ENCODE measurements at regions not wholly inside any gene's neighbourhood (a gene's known extent, or its start where the extent isn't known, plus 50 kb on each side); places are given as distances from the start of the nearest gene placed in this dataset.

- Histone ChIP-seq H3K4me1 (ENCODE audit: insufficient read depth) (no peaks in the 10 kb centered on the region), H3K27ac (ENCODE audit: low read depth) (no peak overlapping the region), H3K79me2 (replicated peaks; ENCODE audit: insufficient read depth) (no peaks in the 10 kb centered on the region), H3F3A (replicated peaks; ENCODE audit: low read depth) (no peaks in the 10 kb centered on the region), H3K4me2 (no peak overlapping the region), H3K27me3 (ENCODE audit: insufficient read depth) (no peaks in the 10 kb centered on the region), H4K20me1 (replicated peaks; ENCODE audit: insufficient read depth) (no peaks in the 10 kb centered on the region), H3K4me3 (no peak overlapping the region), H2AFZ (peak overlapping the region; percentile 32; the same call in 1 of the 2 replicates), H3K36me3 (ENCODE audit: insufficient read depth) (no peaks in the 10 kb centered on the region), H3K9me2 (ENCODE audit: insufficient read depth) (no peaks in the 10 kb centered on the region; the same call in 1 of the 2 replicates)
- H3K4me1 Mint-ChIP-seq = no peaks in the 10 kb centered on the region
- DNase-seq (ENCODE audit: low spot score) = no peak
- H3K4me3 Mint-ChIP-seq = no peak overlapping the region
- no peak overlapping the region for H3K27ac Mint-ChIP-seq
- no peaks in the 10 kb centered on the region for H3K27me3 Mint-ChIP-seq (ENCODE audit: insufficient read depth, low read depth, poor library complexity)
- ATAC-seq = no peak
- no peaks in the 10 kb centered on the region; the same call in 2 of the 3 replicates for H3K36me3 Mint-ChIP-seq (ENCODE audit: low read depth)
- no peak for TF ChIP-seq REST (IDR thresholded peaks at IDR 0.05; ENCODE audit: unreplicated experiment)
- H3K9me3 Mint-ChIP-seq = peaks cover 71% of the 10 kb centered on the region
These were observed 696.7 kb downstream of the MRPL39 start for GRCh38 chr21:24910591-24910990.

GRCh38 chr21:24903994-24904635, 703.2 kb downstream of the MRPL39 start:
- no peak for DNase-seq (ENCODE audit: low spot score)
- no peaks in the 10 kb centered on the region for H3K27me3 Mint-ChIP-seq (ENCODE audit: insufficient read depth, low read depth, poor library complexity)
- Histone ChIP-seq H3K4me1 (ENCODE audit: insufficient read depth) (no peaks in the 10 kb centered on the region), H3K36me3 (ENCODE audit: insufficient read depth) (no peaks in the 10 kb centered on the region), H3K27me3 (ENCODE audit: insufficient read depth) (no peaks in the 10 kb centered on the region), H3K4me3 (no peak overlapping the region), H2AFZ (0 out of 2 replicates have a peak overlapping the region, but pooled peaks have one; percentile 33), H3K9me2 (ENCODE audit: insufficient read depth) (peaks cover 7% of the 10 kb centered on the region; the same call in 1 of the 2 replicates), H4K20me1 (replicated peaks; ENCODE audit: insufficient read depth) (no peaks in the 10 kb centered on the region), H3F3A (replicated peaks; ENCODE audit: low read depth) (no peaks in the 10 kb centered on the region), H3K27ac (ENCODE audit: low read depth) (no peak overlapping the region), H3K79me2 (replicated peaks; ENCODE audit: insufficient read depth) (no peaks in the 10 kb centered on the region), H3K4me2 (no peak overlapping the region)
- peaks cover 5% of the 10 kb centered on the region; the same call in 1 of the 3 replicates for H3K4me1 Mint-ChIP-seq
- no peak overlapping the region for H3K27ac Mint-ChIP-seq
- TF ChIP-seq ETS1 (IDR thresholded peaks at IDR 0.05) = no peak
- H3K4me3 Mint-ChIP-seq = no peak overlapping the region
- no peak for ATAC-seq
- peaks cover 43% of the 10 kb centered on the region for H3K9me3 Mint-ChIP-seq
- H3K36me3 Mint-ChIP-seq (ENCODE audit: low read depth) = no peaks in the 10 kb centered on the region

- 0 out of 2 replicates have a peak, but pooled peaks cover 4% of the 10 kb centered on the region for H3K4me1 ChIP-seq (ENCODE audit: insufficient read depth)
- Mint-ChIP-seq H3K36me3 (ENCODE audit: low read depth) (no peaks in the 10 kb centered on the region), H3K4me1 (peaks cover 9% of the 10 kb centered on the region; the same call in 2 of the 3 replicates), H3K27ac (no peak overlapping the region; the same call in 1 of the 2 replicates), H3K4me3 (no peak overlapping the region), H3K27me3 (ENCODE audit: insufficient read depth, low read depth, poor library complexity) (no peaks in the 10 kb centered on the region), H3K9me3 (peaks cover 45% of the 10 kb centered on the region)
- no peak overlapping the region for H3K4me2 ChIP-seq
- no peak overlapping the region for H2AFZ ChIP-seq
- no peaks in the 10 kb centered on the region for H3K36me3 ChIP-seq (ENCODE audit: insufficient read depth)
- H3K79me2 ChIP-seq (replicated peaks; ENCODE audit: insufficient read depth) = no peaks in the 10 kb centered on the region
- no peaks in the 10 kb centered on the region for H3F3A ChIP-seq (replicated peaks; ENCODE audit: low read depth)
- DNase-seq (ENCODE audit: low spot score) = no peak
- no peak overlapping the region for H3K4me3 ChIP-seq
- ATAC-seq = no peak
- H4K20me1 ChIP-seq (replicated peaks; ENCODE audit: insufficient read depth) = no peaks in the 10 kb centered on the region
- H3K27me3 ChIP-seq (ENCODE audit: insufficient read depth) = no peaks in the 10 kb centered on the region
- H3K27ac ChIP-seq (ENCODE audit: low read depth) = no peak overlapping the region
- H3K9me2 ChIP-seq (ENCODE audit: insufficient read depth) = 0 out of 2 replicates have a peak, but pooled peaks cover 7% of the 10 kb centered on the region
- no peak for TF ChIP-seq ZNF462 (CRISPR knock-in tag; IDR thresholded peaks at IDR 0.05)
- TF ChIP-seq ZNF114 (CRISPR knock-in tag; IDR thresholded peaks at IDR 0.05) = no peak
- TF ChIP-seq POLR2AphosphoS5 (IDR thresholded peaks at IDR 0.05; ENCODE audit: low read depth) = no peak
These were observed 708.1 kb downstream of the MRPL39 start for GRCh38 chr21:24899138-24899537.

Measured in GM23338 (cell line).